ENCODE measurements at regions not wholly inside any gene's neighbourhood (a gene's known extent, or its start where the extent isn't known, plus 50 kb on each side); places are given as distances from the start of the nearest gene placed in this dataset.

DNA sequence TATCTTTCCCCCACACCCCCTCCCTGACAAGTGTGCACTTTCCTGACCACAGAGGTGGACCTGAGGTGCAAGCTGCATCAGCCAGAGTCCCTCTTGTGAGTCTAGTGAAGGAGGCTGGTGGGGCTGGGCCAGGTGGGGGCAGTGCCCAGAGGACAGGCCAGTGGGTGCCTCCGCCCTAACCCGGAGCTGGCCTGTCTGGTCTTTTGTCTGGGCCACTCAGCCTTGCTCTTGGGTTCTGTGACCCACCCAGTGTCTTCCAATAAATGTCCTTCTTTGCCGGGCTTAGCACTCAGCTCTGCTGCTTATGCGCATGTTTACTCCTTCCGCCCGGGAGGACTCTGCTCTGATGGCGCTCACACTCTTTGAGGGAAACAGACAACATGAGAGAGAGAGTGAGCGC lies 526.2 kb downstream of the TBC1D22A start:
- TF ChIP-seq, protein P1, sequence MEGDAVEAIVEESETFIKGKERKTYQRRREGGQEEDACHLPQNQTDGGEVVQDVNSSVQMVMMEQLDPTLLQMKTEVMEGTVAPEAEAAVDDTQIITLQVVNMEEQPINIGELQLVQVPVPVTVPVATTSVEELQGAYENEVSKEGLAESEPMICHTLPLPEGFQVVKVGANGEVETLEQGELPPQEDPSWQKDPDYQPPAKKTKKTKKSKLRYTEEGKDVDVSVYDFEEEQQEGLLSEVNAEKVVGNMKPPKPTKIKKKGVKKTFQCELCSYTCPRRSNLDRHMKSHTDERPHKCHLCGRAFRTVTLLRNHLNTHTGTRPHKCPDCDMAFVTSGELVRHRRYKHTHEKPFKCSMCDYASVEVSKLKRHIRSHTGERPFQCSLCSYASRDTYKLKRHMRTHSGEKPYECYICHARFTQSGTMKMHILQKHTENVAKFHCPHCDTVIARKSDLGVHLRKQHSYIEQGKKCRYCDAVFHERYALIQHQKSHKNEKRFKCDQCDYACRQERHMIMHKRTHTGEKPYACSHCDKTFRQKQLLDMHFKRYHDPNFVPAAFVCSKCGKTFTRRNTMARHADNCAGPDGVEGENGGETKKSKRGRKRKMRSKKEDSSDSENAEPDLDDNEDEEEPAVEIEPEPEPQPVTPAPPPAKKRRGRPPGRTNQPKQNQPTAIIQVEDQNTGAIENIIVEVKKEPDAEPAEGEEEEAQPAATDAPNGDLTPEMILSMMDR (IDR thresholded peaks at IDR 0.05), result no peak
- no peak for TF ChIP-seq POLR2AphosphoS5 (IDR thresholded peaks at IDR 0.05; ENCODE audit: low read depth, low read length)

All from Panc1 (cell line).